CD4-positive, alpha-beta T cell (primary cell): ENCODE measurements at regions not wholly inside any gene's neighbourhood (a gene's known extent, or its start where the extent isn't known, plus 50 kb on each side); places are given as distances from the start of the nearest gene placed in this dataset.

Experiments used
- ATAC-seq: fragments of 200-7000 bp; cut with Tn5 transposase; one replicate; pipeline ENCODE4 v1.10.0; 2022; ENCODE audit warnings: mild to moderate bottlenecking; ENCODE audit not compliant: poor library complexity
- CTCF ChIA-PET: fragments of 350-600 bp; sonication (Branson Sonifier 250); formaldehyde crosslinking; loops from one replicate; lab custom pipeline; 2021; ENCODE audit warnings: antibody characterized with exemption, inconsistent platforms; lab: Charles Lee
- POLR2A ChIA-PET: fragments of 350-600 bp; sonication (Branson Sonifier 250); formaldehyde crosslinking; loops from one replicate; lab custom pipeline; 2021; ENCODE audit warnings: antibody characterized with exemption, inconsistent platforms; lab: Charles Lee
- DNase-seq, 14 experiments: peaks; one replicate each; pipeline ENCODE4 v3.0.0-alpha.2; 2013 to 2020; ENCODE audit warnings: mixed read lengths in 2 of 14
- H3K27ac ChIP-seq, 2 donors: one replicate each; pipeline versions ENCODE4 v1.5.1 to v1.7.0; 2013; ENCODE audit warnings: low read length in 2 of 2, low read depth in 1 of 2, mild to moderate bottlenecking in 1 of 2
- H3K27me3 ChIP-seq, 2 experiments: 1 replicate in 1 of 2; 2 replicates in 1 of 2; pipeline versions ENCODE4 v1.6.1 to v1.7.0; 2013; ENCODE audit warnings: low read length in 2 of 2, control low read depth in 1 of 2, mild to moderate bottlenecking in 1 of 2, moderate library complexity in 1 of 2; ENCODE audit not compliant: insufficient read depth in 2 of 2, control insufficient read depth in 1 of 2
- H3K36me3 ChIP-seq: one replicate; pipeline ENCODE4 v1.6.1; 2013; ENCODE audit warnings: low read length, control low read depth; ENCODE audit not compliant: insufficient read depth
- H3K4me1 ChIP-seq: one replicate; pipeline ENCODE4 v1.6.1; 2013; ENCODE audit warnings: low read length, control low read depth; ENCODE audit not compliant: insufficient read depth
- H3K4me3 ChIP-seq: one replicate; pipeline ENCODE4 v1.5.1; 2013; ENCODE audit warnings: mild to moderate bottlenecking, low read length, moderate library complexity
- H3K9me3 ChIP-seq, 2 experiments: 1 replicate in 1 of 2; 2 replicates in 1 of 2; pipeline versions ENCODE4 v1.6.1 to v1.7.0; 2013; ENCODE audit warnings: low read length in 2 of 2, mild to moderate bottlenecking in 2 of 2, control low read depth in 1 of 2, moderate library complexity in 1 of 2; ENCODE audit not compliant: control insufficient read depth in 1 of 2, insufficient read depth in 1 of 2
- H3K27ac Mint-ChIP-seq: one replicate; pipeline ENCODE4 v1.8.0; 2020; ENCODE audit warnings: mixed read lengths
- H3K27me3 Mint-ChIP-seq: one replicate; pipeline ENCODE4 v1.8.0; 2021; ENCODE audit warnings: mixed read lengths
- H3K36me3 Mint-ChIP-seq: one replicate; pipeline ENCODE4 v1.8.0; 2021; ENCODE audit warnings: low read depth, mixed read lengths
- H3K4me1 Mint-ChIP-seq: one replicate; pipeline ENCODE4 v1.8.0; 2021; ENCODE audit warnings: low read depth, mixed read lengths
- H3K4me3 Mint-ChIP-seq: one replicate; pipeline ENCODE4 v1.8.0; 2020; ENCODE audit warnings: mild to moderate bottlenecking, mixed read lengths
- H3K9me3 Mint-ChIP-seq: one replicate; pipeline ENCODE4 v1.8.0; 2020; ENCODE audit warnings: mixed read lengths
- intact Hi-C, 2 experiments: fragments of 100-400 bp; cut with DNase I in 1 of 2; cut with micrococcal nuclease in 1 of 2; formaldehyde crosslinking; loops; one replicate each; pipeline versions ENCODE4 v1.15.1 to v1.9.0; 2023 to 2025; cut with DNase I, micrococcal nuclease
- TF ChIP-seq, protein P1 (sequence below): fragments of 200-600 bp; IDR thresholded peaks from one replicate; pipeline ENCODE4 v1.8.0; 2022; ENCODE audit warnings: antibody characterized with exemption, mild to moderate bottlenecking

DNA sequence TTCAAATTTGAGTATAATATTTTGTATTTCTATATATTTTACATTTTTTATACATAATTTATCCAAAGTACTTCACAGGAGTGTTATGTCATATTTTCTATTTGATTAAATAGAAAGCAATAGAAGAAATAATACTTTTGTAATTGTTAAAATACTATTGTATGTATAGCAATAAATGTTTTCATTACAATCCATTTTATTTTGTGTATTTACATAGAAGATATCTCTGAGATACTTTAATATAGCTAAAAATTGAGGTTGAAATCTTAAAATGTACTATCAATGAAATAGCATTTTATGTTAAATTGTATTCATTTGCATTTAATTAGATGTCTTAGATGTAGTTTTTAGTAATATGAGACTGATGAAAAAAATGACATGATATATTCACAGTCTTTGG lies 1109.6 kb upstream of the MIR17HG start:
- Mint-ChIP-seq H3K4me1 (no peaks in the 10 kb centered on the region), H3K9me3 (peaks cover 8% of the 10 kb centered on the region), H3K27me3 (no peaks in the 10 kb centered on the region), H3K36me3 (no peaks in the 10 kb centered on the region), H3K4me3 (no peak overlapping the region), H3K27ac (no peak overlapping the region)
- Histone ChIP-seq H3K36me3 (no peaks in the 10 kb centered on the region), H3K27ac (no peak overlapping the region), H3K9me3 (peaks cover 0 to 15% of the 10 kb centered on the region in 2 experiments), H3K27me3 (no peaks in the 10 kb centered on the region), H3K4me3 (no peak overlapping the region), H3K4me1 (no peaks in the 10 kb centered on the region)
- ATAC-seq (no peak), DNase-seq (no peak)
- ChIA-PET POLR2A (interaction anchor here (0.6 kb wide), 1 partner anchor 462 kb away, joined by 4 read pairs; no protein-coding TSS in a partner anchor), CTCF (no interaction called here)
- intact Hi-C loops = no loop called here
- TF ChIP-seq, protein P1, sequence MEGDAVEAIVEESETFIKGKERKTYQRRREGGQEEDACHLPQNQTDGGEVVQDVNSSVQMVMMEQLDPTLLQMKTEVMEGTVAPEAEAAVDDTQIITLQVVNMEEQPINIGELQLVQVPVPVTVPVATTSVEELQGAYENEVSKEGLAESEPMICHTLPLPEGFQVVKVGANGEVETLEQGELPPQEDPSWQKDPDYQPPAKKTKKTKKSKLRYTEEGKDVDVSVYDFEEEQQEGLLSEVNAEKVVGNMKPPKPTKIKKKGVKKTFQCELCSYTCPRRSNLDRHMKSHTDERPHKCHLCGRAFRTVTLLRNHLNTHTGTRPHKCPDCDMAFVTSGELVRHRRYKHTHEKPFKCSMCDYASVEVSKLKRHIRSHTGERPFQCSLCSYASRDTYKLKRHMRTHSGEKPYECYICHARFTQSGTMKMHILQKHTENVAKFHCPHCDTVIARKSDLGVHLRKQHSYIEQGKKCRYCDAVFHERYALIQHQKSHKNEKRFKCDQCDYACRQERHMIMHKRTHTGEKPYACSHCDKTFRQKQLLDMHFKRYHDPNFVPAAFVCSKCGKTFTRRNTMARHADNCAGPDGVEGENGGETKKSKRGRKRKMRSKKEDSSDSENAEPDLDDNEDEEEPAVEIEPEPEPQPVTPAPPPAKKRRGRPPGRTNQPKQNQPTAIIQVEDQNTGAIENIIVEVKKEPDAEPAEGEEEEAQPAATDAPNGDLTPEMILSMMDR = no peak

DNA sequence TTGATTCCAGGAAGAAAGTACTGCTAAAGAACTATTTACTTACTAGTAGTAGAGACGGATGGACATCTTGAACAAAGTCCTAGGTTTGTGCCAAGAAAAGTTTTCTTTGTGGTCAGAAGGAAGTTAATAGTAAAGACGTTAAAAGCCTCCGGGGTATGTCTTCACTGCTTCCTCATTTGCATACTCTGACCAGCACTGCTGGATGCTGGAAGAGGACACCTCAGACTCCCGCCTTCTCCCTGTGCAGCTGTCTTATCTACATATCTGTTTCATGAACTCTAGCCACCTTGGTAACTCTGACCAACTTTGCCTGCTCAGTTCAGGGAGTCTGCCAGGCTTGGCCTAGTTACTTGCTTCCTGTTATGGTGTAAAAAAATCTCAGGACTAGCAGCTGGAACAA lies 1109.1 kb upstream of the MIR17HG start:
- H3K27ac Mint-ChIP-seq = no peak overlapping the region

GRCh38 chr13:90239130-90239529 lies 1108.4 kb upstream of the MIR17HG start:
- no peak overlapping the region for H3K4me3 ChIP-seq
- Mint-ChIP-seq H3K27ac (no peak overlapping the region), H3K4me3 (no peak overlapping the region), H3K36me3 (no peaks in the 10 kb centered on the region), H3K27me3 (no peaks in the 10 kb centered on the region), H3K4me1 (no peaks in the 10 kb centered on the region), H3K9me3 (peaks cover 8% of the 10 kb centered on the region)
- TF ChIP-seq, protein P1 = no peak
- CTCF ChIA-PET = no interaction called here
- intact Hi-C loops = no loop called here
- H3K27me3 ChIP-seq = no peaks in the 10 kb centered on the region
- peaks cover 0 to 8% of the 10 kb centered on the region in 2 experiments for H3K9me3 ChIP-seq
- ATAC-seq (no peak), DNase-seq (no peak)
- POLR2A ChIA-PET = no interaction called here
- H3K36me3 ChIP-seq = no peaks in the 10 kb centered on the region
- H3K27ac ChIP-seq = no peak overlapping the region
- H3K4me1 ChIP-seq = no peaks in the 10 kb centered on the region

More for the DNA sequence above, 1109.1 kb upstream of the MIR17HG start:
- H3K4me3 Mint-ChIP-seq = no peak overlapping the region
- Histone ChIP-seq H3K4me3 (no peak overlapping the region), H3K27me3 (no peaks in the 10 kb centered on the region), H3K4me1 (no peaks in the 10 kb centered on the region), H3K36me3 (no peaks in the 10 kb centered on the region), H3K9me3 (peaks cover 0 to 10% of the 10 kb centered on the region in 2 experiments), H3K27ac (no peak overlapping the region)
- CTCF ChIA-PET = no interaction called here
- peaks cover 8% of the 10 kb centered on the region for H3K9me3 Mint-ChIP-seq
- DNase-seq (no peak), ATAC-seq (no peak)
- intact Hi-C loops = no loop called here
- H3K36me3 Mint-ChIP-seq = no peaks in the 10 kb centered on the region
- TF ChIP-seq, protein P1 = no peak
- H3K27me3 Mint-ChIP-seq = no peaks in the 10 kb centered on the region
- POLR2A ChIA-PET = no interaction called here
- H3K4me1 Mint-ChIP-seq = no peaks in the 10 kb centered on the region
